Adrenal gland (tissue), 9 donors: ENCODE measurements at regions not wholly inside any gene's neighbourhood (a gene's known extent, or its start where the extent isn't known, plus 50 kb on each side); places are given as distances from the start of the nearest gene placed in this dataset.
"Not testable (repeated sequence)": the region's sequence is repeated elsewhere in the genome, so short reads cannot be mapped to it uniquely, and the experiment has no call there.

ENCODE experiments used
- DNase-seq, 7 donors: peaks; one replicate each; pipeline ENCODE4 v3.0.0-alpha.2; 2019 to 2020
- H3K27ac ChIP-seq, 5 donors: fragments of 200-600 bp; sonication (generic) in 4 of 5; 1 replicate in 3 of 5; 2 replicates in 2 of 5; pipeline versions ENCODE4 v1.5.1 to v1.8.0; 2016 to 2020; ENCODE audit warnings: mild to moderate bottlenecking in 1 of 5
- H3K27me3 ChIP-seq: fragments of 200-600 bp; 2 replicates; pipeline ENCODE4 v1.8.0; 2021
- H3K36me3 ChIP-seq, 2 donors: fragments of 200-600 bp; replicated peaks in 1 of 2; 1 replicate in 1 of 2; 2 replicates in 1 of 2; pipeline versions ENCODE4 v1.5.1 to v1.8.0; 2018 to 2022
- H3K4me1 ChIP-seq, 2 donors: fragments of 200-600 bp; replicated peaks in 1 of 2; 1 replicate in 1 of 2; 2 replicates in 1 of 2; pipeline versions ENCODE4 v1.5.1 to v1.8.0; 2018 to 2021
- H3K4me3 ChIP-seq, 4 donors: fragments of 200-600 bp; sonication (generic) in 3 of 4; one replicate each; pipeline ENCODE4 v1.5.1; 2016 to 2018
- H3K9me3 ChIP-seq, 3 donors: fragments of 200-600 bp; sonication (generic) in 1 of 3; replicated peaks in 1 of 3; 1 replicate in 2 of 3; 2 replicates in 1 of 3; pipeline versions ENCODE4 v1.5.1 to v1.8.0; 2016 to 2021
- CTCF ChIP-seq, 6 experiments: fragments of 450-650 bp in 4 of 6; fragments of 200-600 bp in 2 of 6; sonication (generic) in 1 of 6; IDR thresholded peaks; 1 replicate in 5 of 6; 2 replicates in 1 of 6; pipeline versions ENCODE4 v1.5.1 to v1.8.0; 2016 to 2021; ENCODE audit warnings: antibody characterized with exemption in 6 of 6, mild to moderate bottlenecking in 2 of 6, moderate library complexity in 1 of 6
- POLR2A ChIP-seq, 2 donors: fragments of 450-650 bp; IDR thresholded peaks; one replicate each; pipeline ENCODE4 v1.6.1; 2017; ENCODE audit warnings: antibody characterized with exemption in 2 of 2, mild to moderate bottlenecking in 2 of 2, moderate library complexity in 1 of 2
- WGBS, 4 donors: extraction: QIAGEN DNeasy Blood & Tissue Kit in 2 of 4; methylation state at CpG; one replicate each; pipeline versions ENCODE4 v1.1.5 to v1.1.7; 2013 to 2017; 5-methylcytosine and 5-hydroxymethylcytosine counted together
- intact Hi-C, 2 donors: fragments of 100-400 bp; cut with DNase I; formaldehyde crosslinking; loops; one replicate each; pipeline versions ENCODE4 v1.14.1 to v1.15.0; 2022 to 2023
- donor health status: healthy with polysubstance abuse.
- donor health status: Bipolar disorder and iron deficiency.
- donor health status: DM: yes; HTN: yes; CAD: no.
- donor health status: DM: no; HTN: no; CAD: no.
- donor health status: DM: no; HTN: no; CAD: no.

- Histone ChIP-seq H3K4me1 (no peaks in the 10 kb centered on the region), H3K4me3 (no peak overlapping the region), H3K27me3 (no peaks in the 10 kb centered on the region), H3K36me3 (no peaks in the 10 kb centered on the region), H3K27ac (no peak overlapping the region), H3K9me3 (peaks cover 0 to 9% (median 0%) of the 10 kb centered on the region in 3 donors)
- TF ChIP-seq CTCF (IDR thresholded peaks at IDR 0.05) (no peak), POLR2A (IDR thresholded peaks at IDR 0.05) (no peak)
- no peak for DNase-seq
- intact Hi-C loops: no loop called here
- WGBS, 4 donors: 69 to 92% (median 90%) methylated on average over 7 of the region's 7 CpGs
Measured at GRCh38 chr6:169094552-169094950, 159.1 kb downstream of the THBS2 start.

GRCh38 chr6:169093770-169094551 lies 159.7 kb downstream of the THBS2 start:
- Histone ChIP-seq H3K27me3 (no peaks in the 10 kb centered on the region), H3K4me1 (no peaks in the 10 kb centered on the region), H3K27ac (no peak overlapping the region), H3K4me3 (no peak overlapping the region), H3K36me3 (no peaks in the 10 kb centered on the region), H3K9me3 (peaks cover 0 to 9% (median 0%) of the 10 kb centered on the region in 3 donors)
- DNase-seq: no peak
- TF ChIP-seq POLR2A (IDR thresholded peaks at IDR 0.05) (no peak), CTCF (IDR thresholded peaks at IDR 0.05) (no peak)
- WGBS, 4 donors: 85 to 89% (median 86%) methylated on average over 16 of the region's 16 CpGs
- intact Hi-C loops: no loop called here

DNA sequence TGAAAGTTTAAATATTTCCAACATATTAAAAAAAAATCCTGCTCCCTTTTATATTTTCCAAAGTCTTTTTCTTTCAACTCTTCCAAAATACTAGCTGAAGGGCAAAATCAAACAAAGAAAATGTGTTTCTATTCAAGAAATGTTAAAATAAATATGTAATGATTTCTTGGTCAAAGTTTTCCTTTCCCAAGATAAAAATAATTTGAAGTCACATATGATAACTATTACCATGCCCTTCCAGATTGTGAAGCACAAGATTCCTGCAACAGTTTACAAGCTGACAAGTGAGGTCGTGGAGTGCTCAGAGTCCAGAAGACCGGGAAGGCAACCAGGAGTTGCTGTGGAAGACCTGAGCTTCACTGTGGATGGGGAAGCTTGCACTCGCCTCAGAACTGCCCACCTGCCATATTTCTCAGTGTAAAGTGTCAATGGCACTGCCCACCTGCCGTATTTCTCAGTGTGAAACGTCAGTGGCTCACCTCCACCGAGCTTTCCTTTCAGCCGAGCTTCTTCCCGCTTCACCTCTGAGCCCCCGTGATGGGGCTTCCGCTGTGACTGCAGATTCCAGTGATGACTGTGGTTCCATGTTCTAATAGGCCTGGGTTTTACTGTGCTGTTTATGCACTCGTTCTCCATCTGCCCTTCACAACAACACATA lies 160.5 kb downstream of the THBS2 start:
- no peak for DNase-seq
- Histone ChIP-seq H3K4me1 (no peaks in the 10 kb centered on the region), H3K9me3 (peaks cover 0 to 9% (median 0%) of the 10 kb centered on the region in 3 donors), H3K36me3 (no peaks in the 10 kb centered on the region), H3K4me3 (no peak overlapping the region), H3K27ac (no peak overlapping the region), H3K27me3 (no peaks in the 10 kb centered on the region)
- intact Hi-C loops: no loop called here
- WGBS, 4 donors: 77 to 85% (median 79%) methylated on average over 11 of the region's 11 CpGs
- no peak for TF ChIP-seq CTCF (IDR thresholded peaks at IDR 0.05)
- no peak for TF ChIP-seq POLR2A (IDR thresholded peaks at IDR 0.05)

GRCh38 chr6:169092375-169092774 lies 161.3 kb downstream of the THBS2 start:
- no peaks in the 10 kb centered on the region for H3K27me3 ChIP-seq
- H3K9me3 ChIP-seq: peaks cover 0 to 9% (median 0%) of the 10 kb centered on the region in 3 donors
- intact Hi-C loops: no loop called here
- 50 to 69% (median 64%) methylated on average over 3 of the region's 3 CpGs for WGBS, 4 donors
- H3K36me3 ChIP-seq: no peaks in the 10 kb centered on the region
- no peak for DNase-seq
- H3K27ac ChIP-seq: no peak overlapping the region
- H3K4me1 ChIP-seq: no peaks in the 10 kb centered on the region
- no peak overlapping the region for H3K4me3 ChIP-seq
- TF ChIP-seq POLR2A (IDR thresholded peaks at IDR 0.05): no peak
- TF ChIP-seq CTCF (IDR thresholded peaks at IDR 0.05): no peak

GRCh38 chr6:169090514-169091127 lies 163.0 kb downstream of the THBS2 start:
- H3K27ac ChIP-seq, H3K4me3 ChIP-seq, H3K9me3 ChIP-seq, DNase-seq, H3K27me3 ChIP-seq, intact Hi-C loops, H3K4me1 ChIP-seq, H3K36me3 ChIP-seq: not testable (repeated sequence)
- WGBS, 4 donors: 61 to 71% (median 69%) methylated on average over 2 of the region's 2 CpGs
